GM12878 (cell line): ENCODE measurements at regions not wholly inside any gene's neighbourhood (a gene's known extent, or its start where the extent isn't known, plus 50 kb on each side); places are given as distances from the start of the nearest gene placed in this dataset.

ENCODE experiments used
- CEBPB ChIP-seq, 2 experiments: fragments of 150-350 bp in 1 of 2; IDR thresholded peaks; 2 replicates each; pipeline ENCODE4 v1.6.1; 2012 to 2014; ENCODE audit warnings: low read depth in 2 of 2, low read length in 2 of 2, borderline replicate concordance in 1 of 2, inconsistent platforms in 1 of 2
- EZH2 ChIP-seq: IDR thresholded peaks from 2 replicates; pipeline ENCODE4 v1.6.1; 2012; ENCODE audit warnings: low read depth, mild to moderate bottlenecking, control low read depth, inconsistent platforms, low read length, borderline replicate concordance; ENCODE audit not compliant: control insufficient read depth
- MEF2A ChIP-seq: IDR thresholded peaks from 2 replicates; pipeline ENCODE4 v1.6.1; 2011; ENCODE audit warnings: low read depth, mild to moderate bottlenecking, low read length, moderate library complexity; ENCODE audit not compliant: insufficient read depth
- MEF2B ChIP-seq: fragments of 450-650 bp; IDR thresholded peaks from 2 replicates; pipeline ENCODE4 v1.6.1; 2018; ENCODE audit warnings: mild to moderate bottlenecking, moderate library complexity; ENCODE audit not compliant: partially characterized antibody, poor library complexity, severe bottlenecking
- NR2C2 ChIP-seq: IDR thresholded peaks from 2 replicates; pipeline ENCODE4 v1.6.1; 2011; ENCODE audit warnings: borderline replicate concordance, low read depth; ENCODE audit not compliant: control insufficient read depth, insufficient read length
- POLR2AphosphoS5 ChIP-seq: IDR thresholded peaks from 2 replicates; pipeline ENCODE4 v1.6.1; 2011; ENCODE audit warnings: mild to moderate bottlenecking, low read length, inconsistent platforms
- RFX5 ChIP-seq: IDR thresholded peaks from 2 replicates; pipeline ENCODE4 v1.6.1; 2011; ENCODE audit warnings: low read depth, low read length, improper control_type of control experiment
- SP1 ChIP-seq: IDR thresholded peaks from one replicate; pipeline ENCODE4 v1.6.1; 2011; ENCODE audit warnings: low read depth, low read length
- SPI1 ChIP-seq: IDR thresholded peaks from 2 replicates; pipeline ENCODE4 v1.6.1; 2011; ENCODE audit warnings: low read depth, mild to moderate bottlenecking, low read length, moderate library complexity, borderline replicate concordance; ENCODE audit not compliant: insufficient read depth
- TAF1 ChIP-seq: IDR thresholded peaks from 2 replicates; pipeline ENCODE4 v1.6.1; 2011; ENCODE audit warnings: mild to moderate bottlenecking, low read depth, low read length, borderline replicate concordance

DNA sequence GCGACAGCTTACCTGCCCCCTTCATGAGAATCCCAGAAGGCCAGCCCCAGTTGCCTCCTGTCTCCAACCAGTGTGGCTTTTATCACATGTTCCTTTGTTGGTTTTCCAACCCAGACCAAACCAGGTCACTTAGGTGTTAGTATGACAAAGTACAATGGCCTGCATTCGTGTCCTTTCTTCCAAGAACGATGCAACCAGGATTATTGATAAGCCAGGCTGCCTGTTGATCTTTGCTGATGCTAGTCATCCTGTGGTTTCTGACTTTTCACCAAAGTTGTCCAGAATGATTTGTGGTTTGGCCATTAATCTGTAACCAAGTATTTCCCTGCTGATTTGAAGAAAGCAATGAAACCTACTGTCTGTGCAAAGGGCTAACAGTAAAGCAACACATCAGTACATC lies 191.4 kb downstream of the CYLD start:
- TF ChIP-seq EZH2: no peak
- TF ChIP-seq SP1: no peak
- TF ChIP-seq NR2C2: no peak
- no peak for TF ChIP-seq TAF1
- no peak for TF ChIP-seq MEF2A
- no peak for TF ChIP-seq POLR2AphosphoS5
- TF ChIP-seq RFX5: no peak
- no peak for TF ChIP-seq CEBPB (IDR thresholded peaks at IDR 0.05; ENCODE audit: borderline replicate concordance in 1 of 2, low read depth in 2 of 2, low read length in 2 of 2)
- TF ChIP-seq SPI1: no peak
- TF ChIP-seq MEF2B: no peak
